Ammon's horn (tissue), 1 donor: ENCODE measurements at regions not wholly inside any gene's neighbourhood (a gene's known extent, or its start where the extent isn't known, plus 50 kb on each side); places are given as distances from the start of the nearest gene placed in this dataset.
"Not testable (repeated sequence)": the region's sequence is repeated elsewhere in the genome, so short reads cannot be mapped to it uniquely, and the experiment has no call there.

ENCODE experiments used
- DNase-seq: peaks from one replicate; pipeline ENCODE4 v3.0.0-alpha.2; 2016; ENCODE audit warnings: low spot score

DNA sequence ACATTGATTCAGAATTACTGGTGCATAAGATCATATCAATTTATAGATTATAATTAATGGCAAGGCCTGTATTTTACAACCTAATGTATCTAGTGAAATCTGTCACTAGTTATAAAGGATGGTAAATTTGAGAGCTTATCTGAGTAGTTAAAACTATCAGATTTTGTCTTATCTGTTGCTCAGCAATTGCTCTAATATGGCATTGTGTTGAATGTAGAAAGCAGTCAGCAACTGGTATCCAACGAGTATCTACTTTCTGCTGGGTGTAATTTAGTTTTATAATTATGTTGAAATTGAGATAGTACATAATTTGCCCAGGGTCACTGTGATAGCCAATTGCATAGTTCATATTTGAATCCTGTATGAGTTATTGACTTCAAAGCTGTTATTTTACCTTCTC is 1005.7 kb downstream of the CDH11 start:
- DNase-seq = no peak

- DNase-seq = no peak
Observed at GRCh38 chr16:64109241-64109640, 1012.6 kb downstream of the CDH11 start.

DNA sequence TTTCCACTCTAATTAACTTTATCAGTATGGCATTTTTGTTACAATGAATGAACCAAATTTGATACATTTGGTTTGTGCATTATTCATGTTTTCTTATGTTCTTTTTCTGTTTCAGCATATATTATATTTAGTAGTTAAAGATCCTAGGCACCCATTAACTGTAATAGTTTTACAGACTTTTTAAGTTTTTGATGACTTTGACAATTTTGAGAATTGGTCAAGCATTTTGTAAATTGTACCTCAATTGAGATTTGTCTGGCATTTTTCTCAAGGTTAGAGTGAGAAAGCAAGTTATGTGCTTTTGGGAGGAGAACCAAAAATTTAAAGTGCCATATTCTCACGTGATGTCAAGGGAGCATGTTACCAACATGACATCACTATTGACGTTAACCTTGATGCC is 1019.2 kb downstream of the CDH11 start:
- DNase-seq = no peak

- DNase-seq = no peak
Observed at GRCh38 chr16:64098451-64098850, 1023.4 kb downstream of the CDH11 start.

DNA sequence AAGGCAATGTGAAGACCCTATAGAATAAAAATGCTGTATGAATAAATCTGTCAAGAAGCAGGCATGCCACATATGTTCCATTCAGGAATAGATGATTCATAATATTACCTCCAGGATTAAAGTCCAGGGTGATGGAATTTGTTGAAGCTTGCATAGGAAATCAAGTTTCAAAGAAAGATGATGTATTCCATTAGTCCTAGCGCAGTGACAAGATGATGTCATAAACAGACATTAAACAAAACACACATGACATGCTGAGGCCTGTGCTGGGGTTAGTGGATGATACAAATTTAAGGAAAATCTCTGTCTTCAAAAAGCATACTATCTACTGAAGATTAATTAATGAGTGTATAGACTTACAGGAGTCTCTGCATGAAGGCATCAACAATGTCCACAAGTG is 1025.2 kb downstream of the CDH11 start:
- DNase-seq = no peak

DNA sequence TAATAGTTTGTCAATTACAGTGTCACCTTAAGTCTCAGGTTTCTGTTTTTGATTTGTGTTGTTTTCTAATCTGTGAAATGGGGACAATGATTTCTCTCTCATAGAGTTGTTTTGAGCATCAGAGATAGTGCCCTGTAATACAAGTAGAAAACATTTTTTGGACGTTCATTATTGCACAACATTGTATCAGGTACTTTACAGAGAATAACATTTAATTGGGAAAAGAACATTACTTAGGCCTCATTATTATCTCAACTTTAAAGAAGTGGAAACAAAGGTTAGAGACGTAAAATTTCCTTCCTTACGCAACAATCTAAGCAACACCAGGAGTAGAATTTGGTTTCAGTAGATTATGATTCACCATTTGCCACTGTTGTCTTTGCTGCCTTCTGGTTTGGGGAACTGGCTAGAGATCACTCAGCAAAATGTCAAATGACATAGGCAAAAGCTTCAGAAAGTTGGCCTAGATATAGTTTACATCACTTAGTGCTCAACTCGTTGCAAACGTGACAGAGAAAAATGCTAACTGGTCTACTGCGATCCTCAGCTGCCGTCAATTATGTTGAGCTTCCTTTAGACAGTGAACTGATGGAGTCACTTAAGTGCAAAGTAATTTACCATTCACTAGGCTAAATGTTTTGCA is 1026.8 kb downstream of the CDH11 start:
- DNase-seq = no peak

GRCh38 chr16:64094181-64094965 is 1027.5 kb downstream of the CDH11 start:
- no peak for DNase-seq

- no peak for DNase-seq
Observed at GRCh38 chr16:64092271-64092670, 1029.6 kb downstream of the CDH11 start.

DNA sequence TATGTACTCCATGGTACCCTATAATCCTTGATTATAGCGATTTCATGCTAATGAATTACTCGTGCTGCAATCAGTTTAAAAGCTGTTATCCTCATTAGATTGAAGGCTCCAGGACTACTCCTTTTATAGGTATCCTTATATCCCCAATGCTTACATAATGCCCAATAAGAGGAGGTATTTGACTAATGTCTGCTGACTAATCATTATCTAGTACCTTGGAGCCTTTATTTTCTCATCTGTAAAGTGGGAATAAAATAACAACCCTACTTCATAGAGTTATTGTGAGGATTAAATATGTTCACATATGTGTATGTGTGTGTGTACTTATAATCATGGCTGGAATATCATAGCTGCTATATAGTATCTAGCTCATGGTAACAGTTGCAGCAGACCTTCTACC is 1031.5 kb downstream of the CDH11 start:
- no peak for DNase-seq

GRCh38 chr16:64089697-64090096 is 1032.2 kb downstream of the CDH11 start:
- DNase-seq = peak; percentile 31

DNA sequence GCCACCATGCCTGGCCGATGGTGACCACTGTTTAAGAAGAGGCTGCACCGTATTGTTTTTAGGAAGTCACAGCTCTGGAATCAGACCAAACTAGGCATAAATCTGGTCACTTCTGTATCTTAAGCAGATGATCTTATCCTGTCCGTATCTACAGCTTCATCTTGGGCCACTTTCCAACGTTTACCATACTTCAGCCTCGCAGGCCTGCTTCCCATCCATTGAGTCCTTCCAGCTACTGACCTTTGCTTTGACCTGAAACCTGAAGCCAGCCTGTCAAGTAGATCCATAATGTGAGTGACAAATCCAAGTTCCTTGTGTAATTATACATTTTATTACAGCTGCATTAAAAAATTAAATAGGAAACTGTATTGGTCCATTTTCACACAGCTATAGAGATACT is 1033.0 kb downstream of the CDH11 start:
- no peak for DNase-seq

GRCh38 chr16:64085296-64085695 is 1036.6 kb downstream of the CDH11 start:
- DNase-seq = peak; percentile 29

DNA sequence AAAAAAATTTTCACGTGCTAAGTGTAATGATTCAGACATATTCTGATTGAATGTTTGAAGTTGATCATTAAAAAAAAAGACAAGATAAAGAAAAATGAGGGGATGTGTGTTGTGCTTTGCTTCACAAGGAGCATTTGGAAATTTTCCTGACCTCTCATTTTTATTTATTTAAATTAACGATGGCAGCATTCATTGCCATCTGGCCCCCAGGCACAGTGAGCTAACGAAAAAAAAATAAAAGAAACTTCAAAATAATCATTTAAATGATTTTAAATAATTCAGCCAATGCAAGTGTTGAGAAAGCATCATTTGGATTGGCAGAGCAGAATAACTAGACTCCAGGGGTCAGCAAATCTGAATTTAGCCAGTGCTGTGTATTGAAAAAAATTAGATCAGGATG is 1037.2 kb downstream of the CDH11 start:
- DNase-seq = no peak

GRCh38 chr16:64083428-64084129 is 1038.3 kb downstream of the CDH11 start:
- DNase-seq = no peak

- no peak for DNase-seq
Observed at GRCh38 chr16:64077242-64077641, 1044.6 kb downstream of the CDH11 start.

DNA sequence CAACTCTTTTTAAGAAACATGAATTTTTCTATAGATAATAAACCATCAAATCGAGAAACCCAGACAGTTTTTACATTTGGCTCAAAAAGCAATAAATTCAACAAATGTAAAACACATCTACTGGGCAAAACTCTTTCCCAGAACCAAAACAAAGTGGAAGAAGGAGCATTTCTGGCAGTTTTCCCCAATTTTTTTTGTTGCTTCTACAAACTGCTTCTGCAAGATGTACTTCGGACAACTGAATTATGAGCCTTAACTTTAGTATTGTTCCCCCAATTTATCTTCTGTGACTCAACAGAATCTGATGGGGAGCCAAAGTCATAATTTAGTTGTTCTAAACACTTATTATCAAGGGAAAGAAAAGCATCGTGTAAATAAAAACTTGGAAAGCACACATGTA is 1047.2 kb downstream of the CDH11 start:
- no peak for DNase-seq

GRCh38 chr16:64072131-64072730 is 1049.6 kb downstream of the CDH11 start:
- not testable (repeated sequence) for DNase-seq

- DNase-seq = no peak
Observed at GRCh38 chr16:64065523-64065922, 1056.3 kb downstream of the CDH11 start.

DNA sequence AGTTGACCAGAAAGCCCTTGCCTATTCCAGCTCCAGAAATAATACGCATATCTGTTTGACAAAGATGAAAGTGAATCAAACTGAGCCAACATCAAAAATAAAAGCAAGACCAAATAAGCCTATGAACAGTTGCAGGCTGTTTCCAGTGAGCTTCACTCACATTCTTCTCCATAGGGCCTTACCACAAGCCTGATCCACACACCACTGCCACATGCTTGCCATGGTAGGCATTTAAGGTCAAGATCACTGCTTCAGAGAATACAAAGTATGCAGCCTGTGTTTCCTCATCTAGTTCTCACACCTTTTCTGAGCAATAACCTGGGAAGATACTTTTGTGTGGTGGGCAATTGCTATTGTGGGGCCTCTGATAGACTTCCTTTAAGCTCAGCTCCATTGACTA is 1060.2 kb downstream of the CDH11 start:
- DNase-seq = no peak

DNA sequence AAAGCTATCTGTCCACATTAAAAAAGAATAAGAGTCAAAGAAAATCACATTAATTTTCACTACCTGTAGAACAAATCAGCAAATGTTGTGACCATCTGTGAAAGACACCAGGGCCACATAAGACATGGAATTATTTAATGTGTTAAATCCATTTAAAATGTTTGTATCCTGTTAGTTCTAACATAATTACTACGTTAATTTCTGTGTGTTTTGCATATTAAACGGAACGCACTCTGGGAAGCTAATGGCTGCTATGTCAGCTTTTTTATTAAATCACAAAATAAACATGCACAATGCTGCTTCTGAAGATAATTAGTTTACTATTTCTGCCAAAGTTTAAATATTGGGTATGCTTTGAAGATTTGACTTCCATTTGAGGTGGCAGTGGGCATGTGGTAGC is 1061.2 kb downstream of the CDH11 start:
- DNase-seq = no peak

GRCh38 chr16:64058685-64059084 is 1063.2 kb downstream of the CDH11 start:
- DNase-seq = no peak

- DNase-seq = no peak
Observed at GRCh38 chr16:64051824-64052223, 1070.0 kb downstream of the CDH11 start.

GRCh38 chr16:64047878-64048277 is 1074.0 kb downstream of the CDH11 start:
- DNase-seq = no peak
